ENCODE measurements at regions not wholly inside any gene's neighbourhood (a gene's known extent, or its start where the extent isn't known, plus 50 kb on each side); places are given as distances from the start of the nearest gene placed in this dataset.

- H3K4me3 ChIP-seq (replicated peaks; ENCODE audit: low read depth, low read length), result no peak overlapping the region
- TF ChIP-seq, protein P1, sequence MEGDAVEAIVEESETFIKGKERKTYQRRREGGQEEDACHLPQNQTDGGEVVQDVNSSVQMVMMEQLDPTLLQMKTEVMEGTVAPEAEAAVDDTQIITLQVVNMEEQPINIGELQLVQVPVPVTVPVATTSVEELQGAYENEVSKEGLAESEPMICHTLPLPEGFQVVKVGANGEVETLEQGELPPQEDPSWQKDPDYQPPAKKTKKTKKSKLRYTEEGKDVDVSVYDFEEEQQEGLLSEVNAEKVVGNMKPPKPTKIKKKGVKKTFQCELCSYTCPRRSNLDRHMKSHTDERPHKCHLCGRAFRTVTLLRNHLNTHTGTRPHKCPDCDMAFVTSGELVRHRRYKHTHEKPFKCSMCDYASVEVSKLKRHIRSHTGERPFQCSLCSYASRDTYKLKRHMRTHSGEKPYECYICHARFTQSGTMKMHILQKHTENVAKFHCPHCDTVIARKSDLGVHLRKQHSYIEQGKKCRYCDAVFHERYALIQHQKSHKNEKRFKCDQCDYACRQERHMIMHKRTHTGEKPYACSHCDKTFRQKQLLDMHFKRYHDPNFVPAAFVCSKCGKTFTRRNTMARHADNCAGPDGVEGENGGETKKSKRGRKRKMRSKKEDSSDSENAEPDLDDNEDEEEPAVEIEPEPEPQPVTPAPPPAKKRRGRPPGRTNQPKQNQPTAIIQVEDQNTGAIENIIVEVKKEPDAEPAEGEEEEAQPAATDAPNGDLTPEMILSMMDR (IDR thresholded peaks at IDR 0.05; ENCODE audit: low read depth, low read length, missing control alignments), result no peak
- no peak for DNase-seq (ENCODE audit: extremely low read depth, low read depth)
These were observed 222.8 kb downstream of the ADAMTS9 start for GRCh38 chr3:64464955-64465354.

DNA sequence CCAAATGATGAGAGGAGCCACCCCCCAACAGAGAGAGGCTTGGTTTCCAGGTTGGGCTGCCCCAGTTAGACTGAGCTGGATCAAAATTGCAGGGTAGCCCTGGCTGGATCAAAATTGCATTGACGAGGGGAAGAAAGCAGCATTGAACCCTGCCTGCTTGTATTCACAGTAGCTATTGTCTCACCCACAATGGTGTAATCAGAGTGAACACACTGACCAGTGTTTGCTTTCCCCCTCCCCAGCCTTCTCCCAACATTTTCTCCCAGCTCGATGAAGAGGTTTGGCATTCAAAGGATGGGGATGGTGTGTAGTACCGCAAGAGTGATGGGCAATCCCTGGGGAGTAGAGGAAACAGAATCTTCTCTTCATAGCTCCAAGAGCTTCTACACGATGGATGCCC is 223.8 kb downstream of the ADAMTS9 start:
- DNase-seq (ENCODE audit: extremely low read depth, low read depth), result no peak
- no peak overlapping the region for H3K4me3 ChIP-seq (replicated peaks; ENCODE audit: low read depth, low read length)
- TF ChIP-seq, protein P1 (IDR thresholded peaks at IDR 0.05; ENCODE audit: low read depth, low read length, missing control alignments), result no peak

- 0 out of 2 replicates have a peak overlapping the region, but pooled peaks have one; percentile 6 for H3K4me3 ChIP-seq (replicated peaks; ENCODE audit: low read depth, low read length)
- TF ChIP-seq, protein P1 (IDR thresholded peaks at IDR 0.05; ENCODE audit: low read depth, low read length, missing control alignments), result no peak
- DNase-seq (ENCODE audit: extremely low read depth, low read depth), result no peak
These were observed 225.6 kb downstream of the ADAMTS9 start for GRCh38 chr3:64462203-64462602.

DNA sequence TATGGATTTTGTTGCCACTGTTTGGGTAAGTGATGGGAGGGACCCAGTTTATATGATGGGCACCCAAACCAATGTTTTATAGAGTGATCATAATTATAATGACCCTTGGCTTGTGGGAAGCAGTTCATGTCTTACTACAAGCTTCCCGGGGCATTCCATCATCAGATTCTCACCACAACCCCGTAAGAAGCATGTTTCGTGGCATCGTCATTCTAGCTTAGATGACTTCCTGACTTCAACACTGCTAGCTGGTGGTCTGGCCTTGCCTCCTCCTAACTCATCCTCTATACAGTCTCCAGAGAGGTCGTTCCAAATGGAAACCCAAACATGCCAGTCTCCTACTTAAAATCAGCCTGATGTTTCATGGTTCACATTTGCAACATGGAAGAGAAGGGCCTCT is 226.9 kb downstream of the ADAMTS9 start:
- TF ChIP-seq, protein P1 (IDR thresholded peaks at IDR 0.05; ENCODE audit: low read depth, low read length, missing control alignments), result no peak
- DNase-seq (ENCODE audit: extremely low read depth, low read depth), result no peak

GRCh38 chr3:64460141-64460730 is 227.6 kb downstream of the ADAMTS9 start:
- no peak for DNase-seq (ENCODE audit: extremely low read depth, low read depth)
- H3K4me3 ChIP-seq (replicated peaks; ENCODE audit: low read depth, low read length), result no peak overlapping the region
- TF ChIP-seq, protein P1 (IDR thresholded peaks at IDR 0.05; ENCODE audit: low read depth, low read length, missing control alignments), result no peak

More for the DNA sequence above, 226.9 kb downstream of the ADAMTS9 start:
- no peak overlapping the region for H3K4me3 ChIP-seq (replicated peaks; ENCODE audit: low read depth, low read length)

DNA sequence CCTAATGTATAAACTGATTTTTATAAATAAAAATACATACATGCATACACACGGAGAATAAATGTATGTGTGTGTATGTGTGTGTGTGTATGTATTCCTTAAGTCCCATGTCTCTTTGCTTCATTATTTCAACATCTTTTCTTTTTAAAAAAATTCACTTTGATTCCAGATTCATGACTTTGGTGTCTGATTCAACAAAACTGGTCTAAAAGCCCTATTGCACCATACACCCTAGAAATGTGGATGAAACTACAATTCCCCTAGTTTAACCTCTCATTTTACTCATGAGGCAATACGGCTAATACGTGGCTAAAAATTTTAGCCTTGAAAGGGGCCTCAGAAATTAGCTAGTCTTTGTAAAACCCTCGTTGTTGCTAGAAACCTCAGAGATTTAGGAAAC is 228.1 kb downstream of the ADAMTS9 start:
- TF ChIP-seq, protein P1 (IDR thresholded peaks at IDR 0.05; ENCODE audit: low read depth, low read length, missing control alignments), result no peak
- DNase-seq (ENCODE audit: extremely low read depth, low read depth), result no peak
- no peak overlapping the region for H3K4me3 ChIP-seq (replicated peaks; ENCODE audit: low read depth, low read length)

DNA sequence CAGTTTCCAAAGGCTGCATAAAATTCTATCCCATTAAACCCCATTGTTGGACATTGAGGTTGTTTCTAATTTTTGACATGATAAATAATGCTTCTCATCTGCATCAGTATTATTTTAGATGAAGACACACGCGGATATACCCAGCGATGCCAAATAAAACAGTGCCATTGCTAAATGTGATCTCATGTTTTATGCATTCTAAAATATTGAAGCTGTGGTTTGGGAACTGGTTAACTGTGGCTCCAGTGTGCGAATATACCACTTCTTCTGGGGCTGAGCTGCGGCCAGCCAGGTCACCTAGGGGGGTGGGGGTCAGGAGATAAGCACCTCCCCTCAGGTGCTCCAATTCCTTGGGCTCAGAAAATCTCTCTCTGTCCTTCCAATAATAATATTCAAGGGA is 230.0 kb downstream of the ADAMTS9 start:
- TF ChIP-seq, protein P1 (IDR thresholded peaks at IDR 0.05; ENCODE audit: low read depth, low read length, missing control alignments), result no peak
- no peak overlapping the region for H3K4me3 ChIP-seq (replicated peaks; ENCODE audit: low read depth, low read length)
- DNase-seq (ENCODE audit: extremely low read depth, low read depth), result no peak

Measured in HFF-Myc (cell line).